Ascending aorta (tissue), 2 donors: ENCODE measurements at regions not wholly inside any gene's neighbourhood (a gene's known extent, or its start where the extent isn't known, plus 50 kb on each side); places are given as distances from the start of the nearest gene placed in this dataset.

Experiments used
- DNase-seq, 2 donors: peaks; one replicate each; pipeline ENCODE4 v3.0.0-alpha.2; 2019; ENCODE audit warnings: low spot score in 2 of 2
- H3K27ac ChIP-seq, 2 donors: fragments of 200-600 bp; sonication (generic); one replicate each; pipeline ENCODE4 v1.5.1; 2016 to 2017; ENCODE audit warnings: mild to moderate bottlenecking in 1 of 2
- H3K27me3 ChIP-seq: fragments of 200-600 bp; sonication (generic); one replicate; pipeline ENCODE4 v1.5.1; 2017
- H3K36me3 ChIP-seq, 2 donors: fragments of 200-600 bp; sonication (generic); one replicate each; pipeline ENCODE4 v1.5.1; 2016
- H3K4me1 ChIP-seq, 2 donors: fragments of 200-600 bp; sonication (generic); one replicate each; pipeline ENCODE4 v1.5.1; 2016 to 2017; ENCODE audit warnings: mild to moderate bottlenecking in 1 of 2
- H3K4me3 ChIP-seq, 2 donors: fragments of 200-600 bp; sonication (generic); one replicate each; pipeline ENCODE4 v1.5.1; 2016 to 2017; ENCODE audit warnings: mild to moderate bottlenecking in 1 of 2
- H3K9me3 ChIP-seq, 2 donors: fragments of 200-600 bp; sonication (generic); one replicate each; pipeline ENCODE4 v1.5.1; 2016
- CTCF ChIP-seq, 3 experiments: fragments of 200-600 bp in 2 of 3; fragments of 450-650 bp in 1 of 3; sonication (generic) in 2 of 3; IDR thresholded peaks; one replicate each; pipeline ENCODE4 v1.5.1; 2016 to 2019; ENCODE audit warnings: antibody characterized with exemption in 3 of 3, mild to moderate bottlenecking in 1 of 3, moderate library complexity in 1 of 3
- intact Hi-C: fragments of 100-400 bp; cut with DNase I; formaldehyde crosslinking; loops from one replicate; pipeline ENCODE4 v1.15.1; 2023

DNA sequence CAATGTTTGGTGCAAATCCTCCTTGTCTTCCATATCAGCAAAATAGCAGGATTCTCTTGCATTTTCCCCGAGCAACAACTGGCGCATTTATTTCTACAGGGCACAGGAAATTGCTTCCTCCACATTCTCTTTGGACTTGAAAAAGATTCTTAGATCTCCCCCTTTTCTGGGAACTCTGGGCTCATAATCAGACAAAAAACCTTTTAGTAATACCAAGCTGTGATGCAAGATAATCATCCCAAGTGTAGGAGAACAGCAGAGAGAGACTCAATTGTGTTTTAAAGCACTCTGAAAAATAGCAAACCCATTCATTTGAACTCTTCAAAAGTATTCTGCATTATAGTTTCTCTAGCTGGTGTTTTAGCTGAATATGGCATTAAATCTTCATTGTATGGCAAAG is 419.6 kb upstream of the NPVF start:
- DNase-seq, result no peak
- TF ChIP-seq CTCF (IDR thresholded peaks at IDR 0.05), result no peak
- Histone ChIP-seq H3K27ac (no peak overlapping the region), H3K4me3 (no peak overlapping the region), H3K4me1 (no peaks in the 10 kb centered on the region), H3K9me3 (no peaks in the 10 kb centered on the region), H3K27me3 (no peaks in the 10 kb centered on the region), H3K36me3 (no peaks in the 10 kb centered on the region)
- intact Hi-C loops, result no loop called here

GRCh38 chr7:25652366-25652765 is 424.1 kb upstream of the NPVF start:
- intact Hi-C loops, result no loop called here
- Histone ChIP-seq H3K4me3 (no peak overlapping the region), H3K36me3 (no peaks in the 10 kb centered on the region), H3K9me3 (no peaks in the 10 kb centered on the region), H3K27me3 (no peaks in the 10 kb centered on the region), H3K4me1 (peaks cover 0 to 9% of the 10 kb centered on the region in 2 donors), H3K27ac (no peak overlapping the region)
- no peak for TF ChIP-seq CTCF (IDR thresholded peaks at IDR 0.05)
- DNase-seq, result no peak

GRCh38 chr7:25653384-25653783 is 425.1 kb upstream of the NPVF start:
- no peaks in the 10 kb centered on the region for H3K36me3 ChIP-seq
- no peak for DNase-seq
- H3K4me1 ChIP-seq, result peaks cover 0 to 9% of the 10 kb centered on the region in 2 donors
- H3K9me3 ChIP-seq, result no peaks in the 10 kb centered on the region
- no peak overlapping the region for H3K4me3 ChIP-seq
- intact Hi-C loops, result no loop called here
- TF ChIP-seq CTCF (IDR thresholded peaks at IDR 0.05), result no peak
- H3K27me3 ChIP-seq, result no peaks in the 10 kb centered on the region
- no peak overlapping the region for H3K27ac ChIP-seq

GRCh38 chr7:25656071-25656470 is 427.8 kb upstream of the NPVF start:
- TF ChIP-seq CTCF (IDR thresholded peaks at IDR 0.05), result no peak
- no peak for DNase-seq
- Histone ChIP-seq H3K36me3 (no peaks in the 10 kb centered on the region), H3K27ac (no peak overlapping the region), H3K27me3 (no peaks in the 10 kb centered on the region), H3K4me3 (no peak overlapping the region), H3K4me1 (peaks cover 0 to 9% of the 10 kb centered on the region in 2 donors), H3K9me3 (no peaks in the 10 kb centered on the region)
- intact Hi-C loops, result no loop called here

- no peaks in the 10 kb centered on the region for H3K36me3 ChIP-seq
- peaks cover 0 to 9% of the 10 kb centered on the region in 2 donors for H3K4me1 ChIP-seq
- no peak overlapping the region for H3K4me3 ChIP-seq
- H3K27me3 ChIP-seq, result no peaks in the 10 kb centered on the region
- no peak for TF ChIP-seq CTCF (IDR thresholded peaks at IDR 0.05)
- H3K27ac ChIP-seq, result no peak overlapping the region
- H3K9me3 ChIP-seq, result no peaks in the 10 kb centered on the region
- DNase-seq, result no peak
- intact Hi-C loops, result no loop called here
Observed at GRCh38 chr7:25656581-25657026, 428.3 kb upstream of the NPVF start.

DNA sequence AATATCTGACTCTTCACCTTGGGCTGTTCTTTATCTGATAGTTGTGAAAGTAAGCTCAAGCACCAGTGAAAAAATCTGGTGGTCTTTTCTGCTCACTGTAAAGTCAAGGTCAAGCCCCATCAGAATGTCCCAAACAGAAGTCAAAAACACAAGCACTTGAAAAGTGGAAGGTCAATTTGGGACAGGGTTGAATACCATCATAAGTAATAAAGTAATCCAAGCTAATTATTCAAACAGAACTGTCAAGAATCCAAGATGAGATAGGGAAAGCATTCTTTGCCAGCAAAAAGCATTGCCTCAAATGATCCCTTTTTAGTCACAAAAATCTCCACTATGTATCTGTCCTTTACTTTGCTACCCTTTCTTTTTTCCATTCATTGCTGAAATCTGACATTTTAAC is 430.1 kb upstream of the NPVF start:
- H3K27me3 ChIP-seq, result no peaks in the 10 kb centered on the region
- no peak for TF ChIP-seq CTCF (IDR thresholded peaks at IDR 0.05)
- H3K4me3 ChIP-seq, result no peak overlapping the region
- H3K27ac ChIP-seq, result no peak overlapping the region
- peaks cover 0 to 12% of the 10 kb centered on the region in 2 donors for H3K4me1 ChIP-seq
- intact Hi-C loops, result no loop called here
- no peaks in the 10 kb centered on the region for H3K36me3 ChIP-seq
- H3K9me3 ChIP-seq, result no peaks in the 10 kb centered on the region
- DNase-seq, result no peak
